ENCODE measurements at regions not wholly inside any gene's neighbourhood (a gene's known extent, or its start where the extent isn't known, plus 50 kb on each side); places are given as distances from the start of the nearest gene placed in this dataset.

GRCh38 chr12:66832997-66833396 lies 154.1 kb upstream of the GRIP1 start:
- TF ChIP-seq CTCF (IDR thresholded peaks at IDR 0.05) (no peak), EP300 (IDR thresholded peaks at IDR 0.05) (no peak), POLR2A (IDR thresholded peaks at IDR 0.05) (no peak)

Measured in tibial nerve (tissue), 4 donors.